ENCODE measurements at regions not wholly inside any gene's neighbourhood (a gene's known extent, or its start where the extent isn't known, plus 50 kb on each side); places are given as distances from the start of the nearest gene placed in this dataset.

GRCh38 chr6:23334360-23334759 is 765.0 kb downstream of the HDGFL1 start:
- no peak for TF ChIP-seq CTCF (conservative IDR thresholded peaks at IDR 0.05)
- TF ChIP-seq ZFX (IDR thresholded peaks at IDR 0.05), result no peak
